ENCODE measurements at regions not wholly inside any gene's neighbourhood (a gene's known extent, or its start where the extent isn't known, plus 50 kb on each side); places are given as distances from the start of the nearest gene placed in this dataset.

DNA sequence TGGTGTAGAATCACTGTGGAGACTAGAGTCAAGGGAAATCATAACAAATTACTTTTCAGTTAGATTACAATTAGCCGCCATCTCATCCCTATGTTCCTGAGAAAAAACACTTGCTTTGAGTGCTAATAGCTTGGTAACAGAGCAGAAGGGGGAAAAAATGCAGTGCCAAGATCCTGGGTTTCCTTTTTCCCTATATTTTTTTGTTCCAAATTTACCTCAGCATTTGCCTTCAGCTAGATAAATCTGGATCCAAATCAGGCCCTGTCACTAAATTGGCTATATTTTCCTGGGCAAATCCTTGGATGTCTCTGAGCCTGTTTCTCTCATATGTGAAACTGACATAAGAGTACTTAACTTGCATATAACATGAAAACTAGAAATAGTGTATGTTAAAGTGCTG, 86.0 kb downstream of the TENT5A start:
- Mint-ChIP-seq H3K36me3 (ENCODE audit: insufficient read depth) (no peaks in the 10 kb centered on the region), H3K27ac (peak overlapping the region; percentile 21), H3K4me1 (ENCODE audit: low read depth) (no peaks in the 10 kb centered on the region), H3K9me3 (ENCODE audit: low read depth) (peaks cover 6% of the 10 kb centered on the region), H3K27me3 (no peaks in the 10 kb centered on the region), H3K4me3 (ENCODE audit: low read depth) (no peak overlapping the region)
- no peak for DNase-seq (ENCODE audit: low spot score, unreplicated experiment)
- TF ChIP-seq, protein P1, sequence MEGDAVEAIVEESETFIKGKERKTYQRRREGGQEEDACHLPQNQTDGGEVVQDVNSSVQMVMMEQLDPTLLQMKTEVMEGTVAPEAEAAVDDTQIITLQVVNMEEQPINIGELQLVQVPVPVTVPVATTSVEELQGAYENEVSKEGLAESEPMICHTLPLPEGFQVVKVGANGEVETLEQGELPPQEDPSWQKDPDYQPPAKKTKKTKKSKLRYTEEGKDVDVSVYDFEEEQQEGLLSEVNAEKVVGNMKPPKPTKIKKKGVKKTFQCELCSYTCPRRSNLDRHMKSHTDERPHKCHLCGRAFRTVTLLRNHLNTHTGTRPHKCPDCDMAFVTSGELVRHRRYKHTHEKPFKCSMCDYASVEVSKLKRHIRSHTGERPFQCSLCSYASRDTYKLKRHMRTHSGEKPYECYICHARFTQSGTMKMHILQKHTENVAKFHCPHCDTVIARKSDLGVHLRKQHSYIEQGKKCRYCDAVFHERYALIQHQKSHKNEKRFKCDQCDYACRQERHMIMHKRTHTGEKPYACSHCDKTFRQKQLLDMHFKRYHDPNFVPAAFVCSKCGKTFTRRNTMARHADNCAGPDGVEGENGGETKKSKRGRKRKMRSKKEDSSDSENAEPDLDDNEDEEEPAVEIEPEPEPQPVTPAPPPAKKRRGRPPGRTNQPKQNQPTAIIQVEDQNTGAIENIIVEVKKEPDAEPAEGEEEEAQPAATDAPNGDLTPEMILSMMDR (IDR thresholded peaks at IDR 0.05; ENCODE audit: unreplicated experiment) = no peak

GRCh38 chr6:81656231-81656630, 96.2 kb downstream of the TENT5A start:
- no peak for DNase-seq (ENCODE audit: low spot score, unreplicated experiment)
- TF ChIP-seq, protein P1 (IDR thresholded peaks at IDR 0.05; ENCODE audit: unreplicated experiment) = no peak
- H3K4me1 Mint-ChIP-seq (ENCODE audit: low read depth) = peaks cover 6% of the 10 kb centered on the region
- H3K36me3 Mint-ChIP-seq (ENCODE audit: insufficient read depth) = no peaks in the 10 kb centered on the region
- no peak overlapping the region for H3K27ac Mint-ChIP-seq
- no peak overlapping the region for H3K4me3 Mint-ChIP-seq (ENCODE audit: low read depth)
- no peaks in the 10 kb centered on the region for H3K9me3 Mint-ChIP-seq (ENCODE audit: low read depth)
- H3K27me3 Mint-ChIP-seq = no peaks in the 10 kb centered on the region

DNA sequence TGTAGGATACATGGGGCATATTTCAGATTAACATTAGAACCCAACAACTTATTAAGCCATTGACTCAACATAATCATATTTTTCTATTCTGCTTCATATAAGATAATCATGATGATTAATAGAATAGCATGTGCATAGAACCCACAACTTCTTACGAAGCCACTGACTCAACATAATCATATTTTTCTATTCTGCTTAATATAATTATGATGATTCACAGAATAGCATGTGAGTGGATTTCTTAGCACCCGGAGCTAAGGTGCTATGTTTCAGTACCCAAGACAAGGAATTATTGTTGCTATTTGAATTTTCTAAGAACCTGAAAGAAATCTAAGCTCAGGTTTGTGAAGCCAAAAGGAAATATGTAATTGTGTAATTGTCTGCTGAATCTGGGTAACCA, 96.8 kb downstream of the TENT5A start:
- H3K4me1 Mint-ChIP-seq (ENCODE audit: low read depth) = peaks cover 6% of the 10 kb centered on the region
- no peaks in the 10 kb centered on the region for H3K9me3 Mint-ChIP-seq (ENCODE audit: low read depth)
- TF ChIP-seq, protein P1 (IDR thresholded peaks at IDR 0.05; ENCODE audit: unreplicated experiment) = no peak
- H3K27ac Mint-ChIP-seq = no peak overlapping the region
- no peak for DNase-seq (ENCODE audit: low spot score, unreplicated experiment)
- H3K4me3 Mint-ChIP-seq (ENCODE audit: low read depth) = no peak overlapping the region
- H3K36me3 Mint-ChIP-seq (ENCODE audit: insufficient read depth) = no peaks in the 10 kb centered on the region
- no peaks in the 10 kb centered on the region for H3K27me3 Mint-ChIP-seq

DNA sequence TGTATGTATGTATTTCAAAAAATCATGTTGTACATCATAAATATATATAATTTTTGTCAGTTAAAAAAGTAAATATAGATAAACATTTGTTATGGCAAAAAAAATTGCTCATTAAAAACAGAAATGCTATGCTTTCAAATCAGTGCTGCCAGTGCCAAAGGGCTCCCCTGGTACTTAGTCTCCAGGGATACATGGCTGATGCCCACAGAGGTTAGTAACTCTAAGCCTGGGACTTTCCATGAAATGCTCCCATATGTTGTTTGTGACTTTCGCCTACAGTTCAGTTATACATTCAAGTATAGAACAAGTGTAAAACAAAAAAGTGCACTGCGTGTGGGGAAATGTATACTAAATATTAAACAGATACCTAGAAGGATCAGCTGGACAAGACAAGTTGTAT, 104.0 kb downstream of the TENT5A start:
- no peaks in the 10 kb centered on the region for H3K4me1 Mint-ChIP-seq (ENCODE audit: low read depth)

DNA sequence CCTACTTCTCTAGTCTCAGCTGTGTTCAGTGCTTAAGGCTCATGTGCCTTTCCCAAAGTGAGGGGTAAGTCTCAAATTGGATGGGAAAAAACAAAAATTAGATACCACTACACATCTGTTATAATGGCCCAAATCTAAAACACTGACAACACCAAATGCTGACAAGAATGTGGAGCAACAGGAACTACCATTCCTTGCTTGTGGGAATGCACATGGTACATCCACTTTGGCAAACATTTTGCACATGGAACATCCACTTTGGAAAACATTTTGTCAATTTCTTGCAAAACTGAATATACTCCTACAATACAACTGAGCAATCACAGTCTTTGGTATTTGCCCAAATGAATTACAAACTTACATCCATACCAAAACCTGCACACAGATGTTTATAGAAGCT, 109.3 kb downstream of the TENT5A start:
- no peak for DNase-seq (ENCODE audit: low spot score, unreplicated experiment)
- TF ChIP-seq, protein P1 (IDR thresholded peaks at IDR 0.05; ENCODE audit: unreplicated experiment) = no peak
- H3K27ac Mint-ChIP-seq = no peak overlapping the region
- no peaks in the 10 kb centered on the region for H3K27me3 Mint-ChIP-seq
- H3K9me3 Mint-ChIP-seq (ENCODE audit: low read depth) = peaks cover 15% of the 10 kb centered on the region
- no peaks in the 10 kb centered on the region for H3K36me3 Mint-ChIP-seq (ENCODE audit: insufficient read depth)
- no peak overlapping the region for H3K4me3 Mint-ChIP-seq (ENCODE audit: low read depth)
- H3K4me1 Mint-ChIP-seq (ENCODE audit: low read depth) = no peaks in the 10 kb centered on the region

More for the DNA sequence above, 104.0 kb downstream of the TENT5A start:
- no peaks in the 10 kb centered on the region for H3K9me3 Mint-ChIP-seq (ENCODE audit: low read depth)
- H3K4me3 Mint-ChIP-seq (ENCODE audit: low read depth) = no peak overlapping the region
- H3K27me3 Mint-ChIP-seq = no peaks in the 10 kb centered on the region
- TF ChIP-seq, protein P1 (IDR thresholded peaks at IDR 0.05; ENCODE audit: unreplicated experiment) = no peak
- no peaks in the 10 kb centered on the region for H3K36me3 Mint-ChIP-seq (ENCODE audit: insufficient read depth)
- no peak overlapping the region for H3K27ac Mint-ChIP-seq
- DNase-seq (ENCODE audit: low spot score, unreplicated experiment) = no peak
